ENCODE measurements at regions not wholly inside any gene's neighbourhood (a gene's known extent, or its start where the extent isn't known, plus 50 kb on each side); places are given as distances from the start of the nearest gene placed in this dataset.
"Not testable (repeated sequence)": the region's sequence is repeated elsewhere in the genome, so short reads cannot be mapped to it uniquely, and the experiment has no call there.

- in situ Hi-C loops (cut with HindIII; ENCODE audit: low sequenced_read_pairs), result no loop called here
These were observed 757.8 kb upstream of the KCND2 start for GRCh38 chr7:119515214-119515613.

GRCh38 chr7:119515962-119516361 is 757.0 kb upstream of the KCND2 start:
- in situ Hi-C loops (cut with HindIII; ENCODE audit: low sequenced_read_pairs), result no loop called here

GRCh38 chr7:119522263-119522662 is 750.7 kb upstream of the KCND2 start:
- in situ Hi-C loops (cut with HindIII; ENCODE audit: low sequenced_read_pairs), result no loop called here

- in situ Hi-C loops (cut with HindIII; ENCODE audit: low sequenced_read_pairs), result no loop called here
These were observed 750.3 kb upstream of the KCND2 start for GRCh38 chr7:119522698-119523097.

GRCh38 chr7:119545118-119545517 is 727.9 kb upstream of the KCND2 start:
- in situ Hi-C loops (cut with HindIII; ENCODE audit: low sequenced_read_pairs), result no loop called here

- in situ Hi-C loops (cut with HindIII; ENCODE audit: low sequenced_read_pairs), result no loop called here
These were observed 717.2 kb upstream of the KCND2 start for GRCh38 chr7:119555788-119556187.

GRCh38 chr7:119556436-119556835 is 716.5 kb upstream of the KCND2 start:
- in situ Hi-C loops (cut with HindIII; ENCODE audit: low sequenced_read_pairs), result no loop called here

- in situ Hi-C loops (cut with HindIII; ENCODE audit: low sequenced_read_pairs), result no loop called here
These were observed 711.2 kb upstream of the KCND2 start for GRCh38 chr7:119561751-119562150.

- in situ Hi-C loops (cut with HindIII; ENCODE audit: low sequenced_read_pairs), result no loop called here
These were observed 710.1 kb upstream of the KCND2 start for GRCh38 chr7:119562839-119563238.

- in situ Hi-C loops (cut with HindIII; ENCODE audit: low sequenced_read_pairs), result no loop called here
These were observed 701.3 kb upstream of the KCND2 start for GRCh38 chr7:119571666-119572065.

GRCh38 chr7:119572132-119572531 is 700.8 kb upstream of the KCND2 start:
- in situ Hi-C loops (cut with HindIII; ENCODE audit: low sequenced_read_pairs), result no loop called here

GRCh38 chr7:119572541-119572940 is 700.4 kb upstream of the KCND2 start:
- in situ Hi-C loops (cut with HindIII; ENCODE audit: low sequenced_read_pairs), result no loop called here

GRCh38 chr7:119578116-119578515 is 694.9 kb upstream of the KCND2 start:
- in situ Hi-C loops (cut with HindIII; ENCODE audit: low sequenced_read_pairs), result no loop called here

GRCh38 chr7:119594956-119595355 is 678.0 kb upstream of the KCND2 start:
- in situ Hi-C loops (cut with HindIII; ENCODE audit: low sequenced_read_pairs), result no loop called here

- in situ Hi-C loops (cut with HindIII; ENCODE audit: low sequenced_read_pairs), result no loop called here
These were observed 676.3 kb upstream of the KCND2 start for GRCh38 chr7:119596651-119597050.

GRCh38 chr7:119606297-119606696 is 666.7 kb upstream of the KCND2 start:
- in situ Hi-C loops (cut with HindIII; ENCODE audit: low sequenced_read_pairs), result no loop called here

GRCh38 chr7:119620769-119621168 is 652.2 kb upstream of the KCND2 start:
- in situ Hi-C loops (cut with HindIII; ENCODE audit: low sequenced_read_pairs), result no loop called here

GRCh38 chr7:119623427-119623826 is 649.5 kb upstream of the KCND2 start:
- in situ Hi-C loops (cut with HindIII; ENCODE audit: low sequenced_read_pairs), result no loop called here

- in situ Hi-C loops (cut with HindIII; ENCODE audit: low sequenced_read_pairs), result no loop called here
These were observed 642.5 kb upstream of the KCND2 start for GRCh38 chr7:119630406-119630969.

- in situ Hi-C loops (cut with HindIII; ENCODE audit: low sequenced_read_pairs), result not testable (repeated sequence)
These were observed 639.2 kb upstream of the KCND2 start for GRCh38 chr7:119633812-119634211.

GRCh38 chr7:119640326-119640725 is 632.6 kb upstream of the KCND2 start:
- in situ Hi-C loops (cut with HindIII; ENCODE audit: low sequenced_read_pairs), result no loop called here

- in situ Hi-C loops (cut with HindIII; ENCODE audit: low sequenced_read_pairs), result no loop called here
These were observed 632.1 kb upstream of the KCND2 start for GRCh38 chr7:119640861-119641260.

GRCh38 chr7:119643558-119643957 is 629.4 kb upstream of the KCND2 start:
- in situ Hi-C loops (cut with HindIII; ENCODE audit: low sequenced_read_pairs), result no loop called here
